MCF 10A (cell line): ENCODE measurements at regions not wholly inside any gene's neighbourhood (a gene's known extent, or its start where the extent isn't known, plus 50 kb on each side); places are given as distances from the start of the nearest gene placed in this dataset.

Experiments used
- BruUV-seq: library from RNA; stranded (reverse); fragments of 400-500 nt; replicated peaks from 2 replicates; lab custom pipeline; 2021; lab: Mats Ljungman, UMichigan
- CTCF ChIA-PET: fragments of 300-600 bp; sonication (Branson Sonifier 250); formaldehyde crosslinking; extraction: SDS; loops from one replicate; lab custom pipeline; 2021; ENCODE audit warnings: antibody characterized with exemption, inconsistent platforms; lab: Yijun Ruan, JAX
- POLR2A ChIA-PET: fragments of 300-600, 350-650 bp; sonication (Branson Sonifier 250); formaldehyde crosslinking; extraction: SDS; loops from one replicate; lab custom pipeline; 2020; ENCODE audit warnings: antibody characterized with exemption, inconsistent platforms; lab: Yijun Ruan, JAX
- DNase-seq: peaks from one replicate; pipeline ENCODE4 v3.0.0-alpha.2; 2018; ENCODE audit not compliant: unreplicated experiment
- H3K27ac Mint-ChIP-seq: one replicate; pipeline ENCODE4 v1.8.0; 2022; ENCODE audit warnings: mild to moderate bottlenecking, low read depth, mixed read lengths; ENCODE audit not compliant: unreplicated experiment
- H3K27me3 Mint-ChIP-seq: one replicate; pipeline ENCODE4 v1.8.0; 2022; ENCODE audit warnings: mixed read lengths; ENCODE audit not compliant: insufficient read depth, unreplicated experiment
- H3K36me3 Mint-ChIP-seq: one replicate; pipeline ENCODE4 v1.8.0; 2022; ENCODE audit warnings: mild to moderate bottlenecking, moderate library complexity, mixed read lengths; ENCODE audit not compliant: insufficient read depth, unreplicated experiment
- H3K4me1 Mint-ChIP-seq: one replicate; pipeline ENCODE4 v1.8.0; 2022; ENCODE audit warnings: mixed read lengths; ENCODE audit not compliant: insufficient read depth, unreplicated experiment
- H3K4me3 Mint-ChIP-seq: one replicate; pipeline ENCODE4 v1.8.0; 2022; ENCODE audit warnings: mild to moderate bottlenecking, moderate library complexity, mixed read lengths; ENCODE audit not compliant: unreplicated experiment
- H3K9me3 Mint-ChIP-seq: one replicate; pipeline ENCODE4 v1.8.0; 2022; ENCODE audit warnings: mixed read lengths; ENCODE audit not compliant: unreplicated experiment
- intact Hi-C: fragments of 100-400 bp; cut with micrococcal nuclease; formaldehyde crosslinking; loops from 2 replicates; pipeline ENCODE4 v1.14.1; 2022
- TF ChIP-seq, protein P1 (sequence below): fragments of 200-600 bp; IDR thresholded peaks from one replicate; pipeline ENCODE4 v1.8.0; 2022; ENCODE audit warnings: antibody characterized with exemption, mild to moderate bottlenecking; ENCODE audit not compliant: unreplicated experiment

DNA sequence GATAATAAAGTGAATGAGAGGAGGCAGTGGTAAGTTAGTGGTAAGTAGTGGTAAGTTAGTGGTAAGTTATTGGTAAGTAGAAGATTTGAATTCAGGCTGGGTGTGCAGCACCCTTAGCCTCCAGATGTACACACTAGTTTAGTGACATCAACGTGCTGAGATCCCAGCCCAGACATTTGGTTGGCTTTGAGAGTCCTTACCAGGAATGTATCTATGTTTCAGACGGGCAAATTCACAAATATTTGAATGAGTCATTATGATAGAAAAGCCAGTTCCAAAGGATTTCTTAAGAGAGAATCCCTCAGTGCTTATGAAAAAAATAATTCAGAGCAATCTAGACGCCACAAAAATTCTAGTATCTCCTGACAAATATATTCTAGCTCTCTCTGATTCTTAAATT, 70.0 kb downstream of the ARL4A start:
- POLR2A ChIA-PET: no interaction called here
- peak; percentile 68 for DNase-seq

DNA sequence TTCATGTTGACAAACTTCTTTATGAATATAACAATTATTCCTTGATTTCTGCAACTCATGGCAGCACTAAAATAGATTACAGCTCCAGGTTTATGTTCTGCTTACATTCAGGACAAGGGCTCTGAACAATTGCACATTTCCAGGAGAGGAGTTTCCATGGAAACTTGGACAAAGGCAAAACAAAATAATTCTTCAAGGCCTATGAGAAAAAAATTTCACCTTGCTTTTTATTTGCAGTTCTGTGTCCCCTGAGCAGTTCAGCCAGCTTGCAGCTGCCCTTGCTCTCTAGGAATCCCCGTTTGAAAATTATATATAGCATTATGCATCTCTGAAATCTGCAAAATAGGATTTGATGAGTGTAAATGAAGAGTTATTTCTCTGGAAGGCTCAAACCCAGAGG, 71.7 kb downstream of the ARL4A start:
- no peaks in the 10 kb centered on the region for H3K36me3 Mint-ChIP-seq
- BruUV-seq: no TSS peak
- H3K4me1 Mint-ChIP-seq: peaks cover 10% of the 10 kb centered on the region
- DNase-seq: no peak
- H3K4me3 Mint-ChIP-seq: no peak overlapping the region
- POLR2A ChIA-PET: interaction anchor here (1.4 kb wide), 1 partner anchor 41 kb away, joined by 3 read pairs; no protein-coding TSS in a partner anchor
- TF ChIP-seq, protein P1, sequence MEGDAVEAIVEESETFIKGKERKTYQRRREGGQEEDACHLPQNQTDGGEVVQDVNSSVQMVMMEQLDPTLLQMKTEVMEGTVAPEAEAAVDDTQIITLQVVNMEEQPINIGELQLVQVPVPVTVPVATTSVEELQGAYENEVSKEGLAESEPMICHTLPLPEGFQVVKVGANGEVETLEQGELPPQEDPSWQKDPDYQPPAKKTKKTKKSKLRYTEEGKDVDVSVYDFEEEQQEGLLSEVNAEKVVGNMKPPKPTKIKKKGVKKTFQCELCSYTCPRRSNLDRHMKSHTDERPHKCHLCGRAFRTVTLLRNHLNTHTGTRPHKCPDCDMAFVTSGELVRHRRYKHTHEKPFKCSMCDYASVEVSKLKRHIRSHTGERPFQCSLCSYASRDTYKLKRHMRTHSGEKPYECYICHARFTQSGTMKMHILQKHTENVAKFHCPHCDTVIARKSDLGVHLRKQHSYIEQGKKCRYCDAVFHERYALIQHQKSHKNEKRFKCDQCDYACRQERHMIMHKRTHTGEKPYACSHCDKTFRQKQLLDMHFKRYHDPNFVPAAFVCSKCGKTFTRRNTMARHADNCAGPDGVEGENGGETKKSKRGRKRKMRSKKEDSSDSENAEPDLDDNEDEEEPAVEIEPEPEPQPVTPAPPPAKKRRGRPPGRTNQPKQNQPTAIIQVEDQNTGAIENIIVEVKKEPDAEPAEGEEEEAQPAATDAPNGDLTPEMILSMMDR: no peak
- CTCF ChIA-PET: no interaction called here
- intact Hi-C loops: no loop called here
- H3K27ac Mint-ChIP-seq: no peak overlapping the region
- H3K9me3 Mint-ChIP-seq: peaks cover 8% of the 10 kb centered on the region
- no peaks in the 10 kb centered on the region for H3K27me3 Mint-ChIP-seq

More for the DNA sequence above, 70.0 kb downstream of the ARL4A start:
- H3K4me1 Mint-ChIP-seq: peaks cover 13% of the 10 kb centered on the region
- peak overlapping the region; percentile 17 for H3K27ac Mint-ChIP-seq
- no peaks in the 10 kb centered on the region for H3K36me3 Mint-ChIP-seq
- intact Hi-C loops: no loop called here
- no peaks in the 10 kb centered on the region for H3K27me3 Mint-ChIP-seq
- CTCF ChIA-PET: no interaction called here
- BruUV-seq: no TSS peak
- TF ChIP-seq, protein P1: no peak
- H3K9me3 Mint-ChIP-seq: peaks cover 8% of the 10 kb centered on the region
- H3K4me3 Mint-ChIP-seq: no peak overlapping the region

DNA sequence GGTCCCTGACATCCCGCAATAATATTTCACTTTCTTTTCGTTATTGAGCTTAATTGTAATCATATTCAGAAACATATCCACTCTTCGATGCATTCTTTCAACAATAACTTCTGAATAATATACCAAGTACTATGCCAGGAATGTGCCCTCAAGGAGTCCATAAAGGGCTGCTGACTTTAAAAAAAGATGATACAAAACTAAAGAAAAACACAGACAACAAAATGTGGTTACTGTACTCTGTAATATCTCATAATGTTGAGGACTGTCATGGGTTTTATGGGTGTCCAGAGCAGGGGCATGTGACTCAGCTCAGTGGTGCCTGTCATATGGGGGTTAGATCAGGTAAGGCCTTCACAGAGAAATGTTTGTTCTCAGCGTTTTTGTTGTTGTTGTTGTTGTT, 73.7 kb downstream of the ARL4A start:
- TF ChIP-seq, protein P1: no peak
- no TSS peak for BruUV-seq
- ChIA-PET POLR2A (no interaction called here), CTCF (no interaction called here)
- Mint-ChIP-seq H3K36me3 (no peaks in the 10 kb centered on the region), H3K4me3 (no peak overlapping the region), H3K27ac (no peak overlapping the region), H3K27me3 (no peaks in the 10 kb centered on the region), H3K9me3 (peaks cover 8% of the 10 kb centered on the region), H3K4me1 (peaks cover 7% of the 10 kb centered on the region)
- no peak for DNase-seq
- intact Hi-C loops: no loop called here

DNA sequence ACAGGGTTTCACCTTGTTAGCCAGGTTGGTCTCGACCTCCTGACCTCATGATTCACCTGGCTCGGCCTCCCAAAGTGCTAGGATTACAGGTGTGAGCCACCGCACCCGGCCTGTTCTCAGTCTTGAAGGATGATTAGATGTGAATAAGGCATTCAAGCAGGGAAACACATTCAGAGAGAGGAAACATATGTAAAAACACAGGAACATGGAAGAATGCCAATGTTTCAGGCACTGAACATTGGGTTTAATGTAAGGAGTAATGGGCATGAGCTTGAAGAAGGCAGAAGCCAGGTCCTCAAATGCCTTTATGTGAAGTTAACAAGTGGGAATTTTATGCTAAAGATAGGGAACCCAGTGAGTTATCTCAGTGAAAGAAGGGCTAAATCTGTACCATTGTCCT, 74.3 kb downstream of the ARL4A start:
- intact Hi-C loops: no loop called here
- Mint-ChIP-seq H3K4me1 (peaks cover 7% of the 10 kb centered on the region), H3K36me3 (no peaks in the 10 kb centered on the region), H3K27ac (no peak overlapping the region), H3K4me3 (no peak overlapping the region), H3K9me3 (peaks cover 8% of the 10 kb centered on the region), H3K27me3 (no peaks in the 10 kb centered on the region)
- no peak for DNase-seq
- BruUV-seq: no TSS peak
- ChIA-PET POLR2A (no interaction called here), CTCF (interaction anchor here (0.6 to 0.9 kb wide), 2 partner anchors 30 to 354 kb away, joined by 3 to 5 read pairs; no protein-coding TSS in a partner anchor)
- TF ChIP-seq, protein P1: no peak
